ENCODE measurements at regions not wholly inside any gene's neighbourhood (a gene's known extent, or its start where the extent isn't known, plus 50 kb on each side); places are given as distances from the start of the nearest gene placed in this dataset.

GRCh38 chr12:24079083-24079482, 129.6 kb upstream of the SOX5 start:
- no peak for DNase-seq

GRCh38 chr12:24078318-24078765, 128.9 kb upstream of the SOX5 start:
- no peak for DNase-seq

GRCh38 chr12:24077161-24077560, 127.7 kb upstream of the SOX5 start:
- no peak for DNase-seq

- no peak for DNase-seq
These were observed 126.2 kb upstream of the SOX5 start for GRCh38 chr12:24075650-24076049.

- DNase-seq, result no peak
These were observed 123.8 kb upstream of the SOX5 start for GRCh38 chr12:24073170-24073810.

- no peak for DNase-seq
These were observed 122.8 kb upstream of the SOX5 start for GRCh38 chr12:24072302-24072701.

GRCh38 chr12:24071842-24072241, 122.4 kb upstream of the SOX5 start:
- no peak for DNase-seq

GRCh38 chr12:24069532-24070395, 120.3 kb upstream of the SOX5 start:
- peak; percentile 32 for DNase-seq

GRCh38 chr12:24066865-24067264, 117.4 kb upstream of the SOX5 start:
- DNase-seq, result no peak

GRCh38 chr12:24066097-24066496, 116.6 kb upstream of the SOX5 start:
- no peak for DNase-seq

GRCh38 chr12:24062642-24063245, 113.3 kb upstream of the SOX5 start:
- DNase-seq, result no peak

GRCh38 chr12:24060089-24060488, 110.6 kb upstream of the SOX5 start:
- no peak for DNase-seq

GRCh38 chr12:24057920-24058476, 108.5 kb upstream of the SOX5 start:
- no peak for DNase-seq

- no peak for DNase-seq
These were observed 106.3 kb upstream of the SOX5 start for GRCh38 chr12:24055747-24056146.

- no peak for DNase-seq
These were observed 104.9 kb upstream of the SOX5 start for GRCh38 chr12:24054416-24054815.

GRCh38 chr12:24049728-24050127, 100.3 kb upstream of the SOX5 start:
- no peak for DNase-seq

- DNase-seq, result no peak
These were observed 99.6 kb upstream of the SOX5 start for GRCh38 chr12:24049101-24049500.

- DNase-seq, result no peak
These were observed 99.0 kb upstream of the SOX5 start for GRCh38 chr12:24048446-24048845.

GRCh38 chr12:24047326-24047725, 97.9 kb upstream of the SOX5 start:
- no peak for DNase-seq

- DNase-seq, result no peak
These were observed 96.4 kb upstream of the SOX5 start for GRCh38 chr12:24045816-24046257.

GRCh38 chr12:24044941-24045703, 95.7 kb upstream of the SOX5 start:
- DNase-seq, result no peak

GRCh38 chr12:24042651-24043050, 93.2 kb upstream of the SOX5 start:
- DNase-seq, result no peak
